Astrocyte (in vitro differentiated cells and primary cell): ENCODE measurements at regions not wholly inside any gene's neighbourhood (a gene's known extent, or its start where the extent isn't known, plus 50 kb on each side); places are given as distances from the start of the nearest gene placed in this dataset.

Source experiments
- DNase-seq: peaks from one replicate; pipeline ENCODE4 v3.0.0-alpha.2; 2010; ENCODE audit warnings: low read depth
- FAIRE-seq: peaks from 2 replicates; lab custom pipeline; 2011; peaks lifted over from hg19 to GRCh38; lab: Jason Lieb, UNC
- H2AFZ ChIP-seq: 2 replicates; pipeline ENCODE4 v1.6.0; 2012; ENCODE audit warnings: low read depth, low read length, inconsistent platforms
- H3K27ac ChIP-seq: 2 replicates; pipeline ENCODE4 v1.5.1; 2011; ENCODE audit warnings: low read depth, low read length, inconsistent platforms
- H3K27me3 ChIP-seq: 2 replicates; pipeline ENCODE4 v1.6.0; 2011; ENCODE audit warnings: low read length, inconsistent platforms; ENCODE audit not compliant: insufficient read depth
- H3K36me3 ChIP-seq: 2 replicates; pipeline ENCODE4 v1.5.1; 2011; ENCODE audit warnings: low read length, inconsistent platforms; ENCODE audit not compliant: insufficient read depth
- H3K4me1 ChIP-seq: 2 replicates; pipeline ENCODE4 v1.5.1; 2011; ENCODE audit warnings: low read length, inconsistent platforms; ENCODE audit not compliant: insufficient read depth
- H3K4me2 ChIP-seq: 2 replicates; pipeline ENCODE4 v1.6.0; 2012; ENCODE audit warnings: low read length, inconsistent platforms
- H3K4me3 ChIP-seq: 2 replicates; pipeline ENCODE4 v1.5.1; 2011; ENCODE audit warnings: low read depth, mild to moderate bottlenecking, low read length, inconsistent platforms; ENCODE audit not compliant: insufficient read depth
- H3K79me2 ChIP-seq: 2 replicates; pipeline ENCODE4 v1.6.0; 2012; ENCODE audit warnings: mild to moderate bottlenecking, low read length, inconsistent platforms; ENCODE audit not compliant: insufficient read depth
- H3K9ac ChIP-seq: 2 replicates; pipeline ENCODE4 v1.6.0; 2012; ENCODE audit warnings: mild to moderate bottlenecking, low read length, inconsistent platforms
- H3K9me3 ChIP-seq: 2 replicates; pipeline ENCODE4 v1.5.1; 2012; ENCODE audit warnings: low read depth, mild to moderate bottlenecking, low read length, inconsistent platforms; ENCODE audit not compliant: insufficient read depth
- H4K20me1 ChIP-seq: 2 replicates; pipeline ENCODE4 v1.6.0; 2012; ENCODE audit warnings: low read length, inconsistent platforms; ENCODE audit not compliant: insufficient read depth
- H3K27ac Mint-ChIP-seq: one replicate; pipeline ENCODE4 v1.8.0; 2021; ENCODE audit warnings: mild to moderate bottlenecking, mixed read lengths; ENCODE audit not compliant: unreplicated experiment
- H3K27me3 Mint-ChIP-seq: one replicate; pipeline ENCODE4 v1.8.0; 2021; ENCODE audit warnings: low read depth, mixed read lengths; ENCODE audit not compliant: unreplicated experiment
- H3K36me3 Mint-ChIP-seq: one replicate; pipeline ENCODE4 v1.8.0; 2021; ENCODE audit warnings: low read depth, mixed read lengths; ENCODE audit not compliant: unreplicated experiment
- H3K4me1 Mint-ChIP-seq: one replicate; pipeline ENCODE4 v1.8.0; 2021; ENCODE audit warnings: low read depth, mixed read lengths; ENCODE audit not compliant: unreplicated experiment
- H3K4me3 Mint-ChIP-seq: one replicate; pipeline ENCODE4 v1.8.0; 2021; ENCODE audit warnings: mild to moderate bottlenecking, moderate library complexity, mixed read lengths; ENCODE audit not compliant: unreplicated experiment
- H3K9me3 Mint-ChIP-seq: one replicate; pipeline ENCODE4 v1.8.0; 2021; ENCODE audit warnings: mild to moderate bottlenecking, mixed read lengths; ENCODE audit not compliant: unreplicated experiment
- EZH2 ChIP-seq: IDR thresholded peaks from 2 replicates; pipeline ENCODE4 v1.6.1; 2012; ENCODE audit warnings: mild to moderate bottlenecking, low read length, inconsistent platforms; ENCODE audit not compliant: insufficient read depth
- TF ChIP-seq, protein P1 (sequence below): IDR thresholded peaks from 2 replicates; pipeline ENCODE4 v1.5.1; 2011; ENCODE audit warnings: low read depth, mild to moderate bottlenecking, inconsistent platforms, low read length, moderate library complexity; ENCODE audit not compliant: insufficient read depth

DNA sequence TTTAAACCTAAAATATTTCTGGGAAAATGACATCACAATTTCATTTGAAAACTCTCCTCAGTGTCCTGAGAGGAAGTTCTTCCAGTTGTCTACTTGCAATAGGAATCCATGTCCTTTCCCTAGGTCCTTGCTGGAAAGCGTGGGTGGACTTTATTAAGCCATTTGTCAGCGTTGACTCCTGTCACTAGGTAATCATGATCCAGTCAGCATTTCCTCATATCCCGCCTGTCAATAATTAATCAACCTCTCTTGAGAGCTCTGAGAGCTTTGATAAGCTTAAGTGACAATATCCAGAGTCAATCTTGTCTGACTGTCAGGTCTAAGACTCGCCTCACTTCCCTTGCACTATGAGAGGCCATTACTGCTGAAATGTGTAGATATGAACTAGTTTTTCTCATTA lies 107.2 kb upstream of the SLIT3 start:
- Mint-ChIP-seq H3K27me3 (peaks cover 10% of the 10 kb centered on the region), H3K9me3 (no peaks in the 10 kb centered on the region), H3K36me3 (no peaks in the 10 kb centered on the region), H3K4me1 (peaks cover 7% of the 10 kb centered on the region), H3K4me3 (no peak overlapping the region), H3K27ac (no peak overlapping the region)
- DNase-seq (no peak), FAIRE-seq (no peak)
- no peak overlapping the region for H2AFZ ChIP-seq
- H3K4me2 ChIP-seq = no peak overlapping the region
- H3K36me3 ChIP-seq = no peaks in the 10 kb centered on the region
- H3K4me3 ChIP-seq = no peak overlapping the region
- no peaks in the 10 kb centered on the region for H3K9me3 ChIP-seq
- no peak overlapping the region for H3K9ac ChIP-seq
- no peak overlapping the region for H3K27ac ChIP-seq
- TF ChIP-seq, protein P1, sequence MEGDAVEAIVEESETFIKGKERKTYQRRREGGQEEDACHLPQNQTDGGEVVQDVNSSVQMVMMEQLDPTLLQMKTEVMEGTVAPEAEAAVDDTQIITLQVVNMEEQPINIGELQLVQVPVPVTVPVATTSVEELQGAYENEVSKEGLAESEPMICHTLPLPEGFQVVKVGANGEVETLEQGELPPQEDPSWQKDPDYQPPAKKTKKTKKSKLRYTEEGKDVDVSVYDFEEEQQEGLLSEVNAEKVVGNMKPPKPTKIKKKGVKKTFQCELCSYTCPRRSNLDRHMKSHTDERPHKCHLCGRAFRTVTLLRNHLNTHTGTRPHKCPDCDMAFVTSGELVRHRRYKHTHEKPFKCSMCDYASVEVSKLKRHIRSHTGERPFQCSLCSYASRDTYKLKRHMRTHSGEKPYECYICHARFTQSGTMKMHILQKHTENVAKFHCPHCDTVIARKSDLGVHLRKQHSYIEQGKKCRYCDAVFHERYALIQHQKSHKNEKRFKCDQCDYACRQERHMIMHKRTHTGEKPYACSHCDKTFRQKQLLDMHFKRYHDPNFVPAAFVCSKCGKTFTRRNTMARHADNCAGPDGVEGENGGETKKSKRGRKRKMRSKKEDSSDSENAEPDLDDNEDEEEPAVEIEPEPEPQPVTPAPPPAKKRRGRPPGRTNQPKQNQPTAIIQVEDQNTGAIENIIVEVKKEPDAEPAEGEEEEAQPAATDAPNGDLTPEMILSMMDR = no peak
- TF ChIP-seq EZH2 = no peak
- H3K79me2 ChIP-seq = no peaks in the 10 kb centered on the region
- no peaks in the 10 kb centered on the region for H3K27me3 ChIP-seq
- H4K20me1 ChIP-seq = no peaks in the 10 kb centered on the region
- H3K4me1 ChIP-seq = no peaks in the 10 kb centered on the region

DNA sequence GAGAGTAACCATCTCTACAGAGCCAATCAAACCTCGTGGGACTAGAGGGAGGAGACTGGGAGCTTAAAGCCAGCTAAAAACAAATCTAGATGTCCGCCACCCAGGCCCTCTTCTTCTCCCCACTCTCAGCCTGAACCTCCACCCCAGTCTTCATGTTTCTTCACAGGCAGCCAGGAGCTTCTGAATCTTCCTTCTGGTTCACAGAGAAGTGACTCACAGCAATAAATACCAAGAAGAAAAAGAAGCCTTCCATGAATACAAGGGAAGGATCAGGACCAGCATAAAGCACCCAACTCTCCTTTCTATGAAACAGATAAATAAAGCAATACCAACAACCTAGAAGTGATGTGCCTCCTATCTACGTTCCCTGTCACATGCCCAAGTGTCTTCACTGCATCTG lies 103.3 kb upstream of the SLIT3 start:
- H3K27me3 ChIP-seq = no peaks in the 10 kb centered on the region
- no peaks in the 10 kb centered on the region for H3K79me2 ChIP-seq
- TF ChIP-seq, protein P1 = no peak
- TF ChIP-seq EZH2 = no peak
- no peak for FAIRE-seq
- no peaks in the 10 kb centered on the region for H3K9me3 ChIP-seq
- Mint-ChIP-seq H3K27me3 (peaks cover 10% of the 10 kb centered on the region), H3K36me3 (no peaks in the 10 kb centered on the region), H3K9me3 (no peaks in the 10 kb centered on the region), H3K4me1 (peaks cover 8% of the 10 kb centered on the region), H3K27ac (no peak overlapping the region), H3K4me3 (no peak overlapping the region)
- no peaks in the 10 kb centered on the region for H4K20me1 ChIP-seq
- no peak overlapping the region for H3K9ac ChIP-seq
- no peak for DNase-seq
- no peak overlapping the region for H2AFZ ChIP-seq
- no peaks in the 10 kb centered on the region for H3K4me1 ChIP-seq
- no peak overlapping the region for H3K27ac ChIP-seq
- H3K4me2 ChIP-seq = no peak overlapping the region
- H3K4me3 ChIP-seq = no peak overlapping the region
- no peaks in the 10 kb centered on the region for H3K36me3 ChIP-seq

DNA sequence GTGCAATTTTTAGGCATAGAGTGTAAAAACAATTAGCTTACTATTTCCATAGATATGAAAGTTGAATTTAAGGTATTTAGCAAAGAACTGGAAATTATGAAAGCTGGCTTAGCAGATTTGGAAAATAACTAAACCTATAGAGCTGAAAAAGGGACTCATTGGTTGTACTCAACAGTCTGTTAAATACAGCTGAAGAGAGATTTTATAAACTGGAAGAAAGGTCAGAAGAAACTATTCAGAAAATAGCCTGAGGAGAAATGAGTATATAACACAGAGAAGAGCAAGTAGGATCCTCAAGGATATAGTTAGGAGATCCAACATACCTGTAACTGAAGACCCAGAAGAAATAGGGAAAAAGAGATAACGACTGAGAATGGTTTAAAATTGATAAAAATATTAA lies 97.6 kb upstream of the SLIT3 start:
- FAIRE-seq (no peak), DNase-seq (no peak)
- peaks cover 2% of the 10 kb centered on the region for H3K4me1 Mint-ChIP-seq
- Histone ChIP-seq H3K79me2 (no peaks in the 10 kb centered on the region), H3K27ac (no peak overlapping the region), H3K27me3 (no peaks in the 10 kb centered on the region), H3K4me3 (no peak overlapping the region), H2AFZ (no peak overlapping the region), H3K9ac (no peak overlapping the region), H3K9me3 (no peaks in the 10 kb centered on the region), H3K4me2 (no peak overlapping the region), H4K20me1 (no peaks in the 10 kb centered on the region), H3K4me1 (no peaks in the 10 kb centered on the region), H3K36me3 (no peaks in the 10 kb centered on the region)
- H3K27ac Mint-ChIP-seq = no peak overlapping the region
- no peaks in the 10 kb centered on the region for H3K36me3 Mint-ChIP-seq
- peaks cover 5% of the 10 kb centered on the region for H3K9me3 Mint-ChIP-seq
- peaks cover 2% of the 10 kb centered on the region for H3K27me3 Mint-ChIP-seq
- TF ChIP-seq, protein P1 = no peak
- no peak overlapping the region for H3K4me3 Mint-ChIP-seq
